NCI-H2081 treated with DMSO at 0.1 percent for 48 hours (cell line): ENCODE measurements at regions not wholly inside any gene's neighbourhood (a gene's known extent, or its start where the extent isn't known, plus 50 kb on each side); places are given as distances from the start of the nearest gene placed in this dataset.
"Not testable (repeated sequence)": the region's sequence is repeated elsewhere in the genome, so short reads cannot be mapped to it uniquely, and the experiment has no call there.

ENCODE experiments used
- DNase-seq: peaks from one replicate; lab custom pipeline; 2025; lab: John Stamatoyannopoulos, UW

DNA sequence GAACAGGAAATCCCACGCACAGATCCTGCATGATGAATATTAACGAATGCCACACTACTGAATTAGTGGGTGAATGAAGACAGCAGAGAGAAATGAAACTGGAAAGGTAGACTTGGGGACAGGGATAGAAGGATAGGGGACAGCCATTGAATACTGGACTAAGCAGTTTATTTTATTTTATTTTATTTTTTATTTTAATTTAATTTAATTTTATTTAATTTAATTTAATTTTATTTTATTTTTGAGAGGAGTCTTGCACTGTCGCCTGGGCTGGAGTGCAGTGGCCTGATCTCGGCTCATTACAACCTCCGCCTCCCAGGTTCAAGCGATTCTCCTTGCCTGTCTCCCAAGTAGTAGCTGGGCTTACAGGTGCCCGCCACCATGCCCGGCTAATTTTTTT lies 385.2 kb downstream of the GPAT3 start:
- no peak for DNase-seq

DNA sequence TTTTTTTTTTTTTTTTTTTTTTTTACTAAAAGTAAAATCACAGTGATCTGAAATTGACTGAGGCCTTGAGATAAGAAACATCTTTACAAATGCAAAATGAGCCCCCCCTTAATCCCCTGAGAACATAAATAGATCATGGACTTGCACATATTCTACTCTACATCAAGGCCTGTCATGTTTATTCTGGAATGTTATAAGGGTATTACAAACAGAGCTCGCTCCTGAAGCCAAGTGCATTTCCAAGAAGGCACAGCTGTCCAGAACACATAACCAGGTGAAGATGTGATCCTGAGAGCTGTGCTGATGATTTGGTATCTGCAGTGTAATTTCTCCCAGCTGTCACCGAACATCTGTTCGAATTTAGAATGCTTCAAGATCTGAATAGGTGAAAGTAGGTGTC lies 384.5 kb downstream of the GPAT3 start:
- no peak for DNase-seq

DNA sequence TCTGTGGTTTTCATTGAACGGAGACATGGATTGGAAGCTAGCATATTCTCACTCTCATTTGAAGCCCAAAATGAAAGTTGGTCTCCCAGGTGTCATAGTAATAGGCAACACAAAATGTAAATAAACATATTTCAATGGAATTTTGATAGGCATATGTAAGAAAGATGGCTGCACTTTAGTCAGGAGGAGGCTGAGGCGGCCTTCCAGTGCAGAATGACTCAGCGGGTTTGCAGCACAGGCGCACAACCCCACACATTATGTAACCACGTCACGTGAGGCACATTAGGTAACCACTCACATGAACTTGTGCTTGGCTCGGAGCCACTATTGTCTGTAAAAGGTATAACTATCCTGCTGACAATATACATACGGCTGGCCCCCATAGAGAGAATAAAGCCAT lies 381.7 kb downstream of the GPAT3 start:
- no peak for DNase-seq

DNA sequence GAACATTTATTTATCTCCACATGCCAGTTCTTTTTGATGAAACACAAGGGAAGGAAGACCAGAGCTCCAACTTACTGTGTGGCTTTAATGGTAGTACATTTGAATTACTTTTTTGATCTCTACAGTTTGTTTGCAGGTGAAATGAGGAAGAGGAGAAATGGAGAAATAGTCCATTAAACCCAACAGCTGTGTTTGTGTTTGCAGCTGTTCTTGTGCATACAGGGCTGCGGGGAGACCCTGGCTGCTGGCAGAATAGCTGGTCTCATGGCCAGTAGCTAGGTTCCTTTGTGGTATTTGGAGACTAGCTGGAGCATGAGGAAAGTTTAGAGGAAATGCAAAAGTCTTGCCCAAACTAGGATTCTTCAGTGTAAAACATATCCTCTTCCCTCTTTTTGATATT lies 374.8 kb downstream of the GPAT3 start:
- no peak for DNase-seq

DNA sequence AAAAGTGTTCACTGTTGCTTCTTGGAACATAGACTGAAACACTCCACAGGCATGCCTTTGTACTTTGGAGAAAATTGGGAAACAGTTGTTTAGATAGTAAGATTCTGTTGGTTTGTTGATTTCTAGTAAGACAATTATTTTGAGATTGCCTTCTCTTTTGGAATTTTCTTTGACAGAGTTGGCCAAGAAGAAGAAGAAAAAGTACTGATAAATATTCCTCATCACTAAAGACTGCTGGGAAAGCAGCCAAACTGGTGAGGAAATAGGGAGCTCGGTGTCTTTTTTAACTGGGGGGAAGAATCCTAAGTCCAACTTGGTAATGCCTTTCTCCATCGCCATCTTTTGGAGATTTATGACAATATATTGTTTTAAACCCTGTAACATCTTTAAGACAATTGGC lies 370.7 kb downstream of the GPAT3 start:
- no peak for DNase-seq

DNA sequence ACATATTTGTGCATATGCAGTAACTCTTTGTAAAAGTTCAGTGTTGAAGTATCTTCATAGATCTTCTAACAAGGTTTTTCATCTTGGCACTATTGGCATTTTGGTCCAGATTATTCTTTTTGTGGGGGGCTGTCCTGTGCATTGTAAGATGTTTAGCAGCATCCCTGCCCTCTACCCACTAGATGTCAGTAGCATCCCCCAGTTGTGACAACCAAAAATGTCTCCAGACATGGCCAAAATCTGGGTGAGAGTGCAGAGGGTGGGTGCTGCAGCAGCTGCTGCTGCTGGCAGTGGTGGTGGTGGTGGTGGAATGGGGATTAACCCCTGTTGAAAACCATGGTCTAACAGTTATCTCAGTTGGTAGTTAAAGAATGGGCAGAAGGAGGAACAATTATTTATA lies 370.0 kb downstream of the GPAT3 start:
- DNase-seq, result no peak

DNA sequence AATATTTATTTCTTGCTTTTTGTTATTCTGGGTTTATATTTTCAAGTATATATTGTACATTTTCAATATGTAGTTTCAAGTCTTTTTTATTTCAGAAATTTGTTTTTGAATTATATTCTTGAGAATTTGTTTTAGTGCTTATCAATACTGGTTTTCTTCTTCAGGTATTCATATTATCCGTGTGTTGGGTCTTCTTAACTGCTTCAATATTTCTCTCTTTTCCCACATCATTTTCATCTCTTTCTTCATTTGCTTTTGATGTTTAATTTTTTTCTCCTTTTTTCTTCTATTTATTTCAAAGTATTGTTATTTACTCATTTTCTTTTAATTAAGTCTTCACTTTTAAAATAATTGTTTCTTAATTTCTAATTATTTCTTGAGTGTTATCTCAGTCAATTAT lies 367.8 kb downstream of the GPAT3 start:
- not testable (repeated sequence) for DNase-seq

DNA sequence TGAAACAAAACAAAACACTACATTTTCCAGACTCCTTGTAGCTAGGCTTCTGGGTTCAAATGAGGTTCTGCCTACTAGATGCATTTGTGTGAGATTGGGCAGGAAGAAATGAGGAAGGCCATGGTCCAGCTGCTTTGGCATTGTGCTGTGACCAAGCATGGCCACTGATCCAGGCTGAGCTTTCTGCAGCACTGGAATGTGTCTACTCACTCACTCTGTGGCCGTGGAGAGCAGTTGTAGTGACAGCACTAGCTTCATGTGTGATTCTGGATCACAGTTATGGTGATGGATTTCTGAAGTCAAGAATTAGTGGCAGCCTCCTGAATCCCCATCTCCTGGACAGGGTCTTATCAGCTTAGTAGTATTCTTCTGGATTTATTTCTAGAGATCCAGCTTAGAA lies 358.9 kb downstream of the GPAT3 start:
- DNase-seq, result no peak

DNA sequence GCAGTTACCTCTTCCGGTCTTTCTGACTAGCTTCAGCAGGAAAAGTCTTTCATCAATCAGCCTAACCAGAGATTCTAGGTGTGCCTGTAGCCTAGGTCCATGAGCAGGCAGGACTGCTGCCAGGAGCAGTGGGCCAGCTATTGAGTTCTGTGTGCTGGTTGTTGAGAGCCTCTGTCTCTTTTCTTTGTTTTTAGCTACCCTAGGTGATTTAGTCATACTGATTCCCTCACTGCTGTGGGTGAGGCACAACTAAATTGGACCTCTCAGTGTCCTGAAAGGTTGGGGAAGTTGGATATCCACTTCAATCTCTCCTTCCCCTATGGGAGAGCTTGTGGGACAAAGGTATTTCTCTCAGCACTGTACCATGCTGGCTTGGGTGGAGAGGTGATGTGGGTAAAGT lies 354.9 kb downstream of the GPAT3 start:
- no peak for DNase-seq

DNA sequence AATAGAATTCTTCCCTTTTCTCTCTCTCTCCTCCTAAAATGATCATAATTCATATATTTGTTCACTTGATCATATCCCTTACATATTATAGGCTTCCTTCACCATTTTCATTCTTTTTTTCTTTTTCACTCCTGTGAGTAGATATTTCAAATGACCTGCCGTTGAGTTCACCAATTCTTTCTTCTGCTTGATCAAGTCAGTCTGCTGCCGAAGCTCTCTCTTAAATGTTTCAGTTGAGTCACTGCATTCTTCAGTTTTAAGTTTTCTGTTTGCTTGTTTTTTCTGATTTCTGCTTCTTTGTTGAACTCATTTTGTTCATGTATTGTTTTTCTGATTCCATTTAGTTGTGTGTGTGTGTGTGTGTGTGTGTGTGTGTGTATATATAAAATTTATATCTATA lies 354.3 kb downstream of the GPAT3 start:
- no peak for DNase-seq

DNA sequence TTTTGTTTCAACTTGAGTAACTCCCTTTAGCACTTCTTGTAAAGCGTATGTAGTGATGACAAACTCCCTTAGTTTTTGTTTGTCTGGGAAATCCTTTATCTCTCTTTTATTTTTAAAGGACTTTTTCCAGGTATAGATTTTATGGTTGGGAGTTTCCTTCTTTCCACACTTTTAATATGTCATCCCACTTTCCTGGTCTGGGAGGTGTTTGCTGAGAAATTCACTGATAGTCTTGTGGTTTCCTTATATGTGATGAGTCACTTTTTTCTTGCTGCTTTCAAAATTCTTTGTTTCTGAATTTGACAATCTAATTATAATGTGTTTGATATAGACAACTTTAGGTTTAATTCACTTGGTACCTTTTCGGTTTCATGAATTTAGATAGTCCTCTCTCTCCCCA lies 353.9 kb downstream of the GPAT3 start:
- DNase-seq, result no peak

DNA sequence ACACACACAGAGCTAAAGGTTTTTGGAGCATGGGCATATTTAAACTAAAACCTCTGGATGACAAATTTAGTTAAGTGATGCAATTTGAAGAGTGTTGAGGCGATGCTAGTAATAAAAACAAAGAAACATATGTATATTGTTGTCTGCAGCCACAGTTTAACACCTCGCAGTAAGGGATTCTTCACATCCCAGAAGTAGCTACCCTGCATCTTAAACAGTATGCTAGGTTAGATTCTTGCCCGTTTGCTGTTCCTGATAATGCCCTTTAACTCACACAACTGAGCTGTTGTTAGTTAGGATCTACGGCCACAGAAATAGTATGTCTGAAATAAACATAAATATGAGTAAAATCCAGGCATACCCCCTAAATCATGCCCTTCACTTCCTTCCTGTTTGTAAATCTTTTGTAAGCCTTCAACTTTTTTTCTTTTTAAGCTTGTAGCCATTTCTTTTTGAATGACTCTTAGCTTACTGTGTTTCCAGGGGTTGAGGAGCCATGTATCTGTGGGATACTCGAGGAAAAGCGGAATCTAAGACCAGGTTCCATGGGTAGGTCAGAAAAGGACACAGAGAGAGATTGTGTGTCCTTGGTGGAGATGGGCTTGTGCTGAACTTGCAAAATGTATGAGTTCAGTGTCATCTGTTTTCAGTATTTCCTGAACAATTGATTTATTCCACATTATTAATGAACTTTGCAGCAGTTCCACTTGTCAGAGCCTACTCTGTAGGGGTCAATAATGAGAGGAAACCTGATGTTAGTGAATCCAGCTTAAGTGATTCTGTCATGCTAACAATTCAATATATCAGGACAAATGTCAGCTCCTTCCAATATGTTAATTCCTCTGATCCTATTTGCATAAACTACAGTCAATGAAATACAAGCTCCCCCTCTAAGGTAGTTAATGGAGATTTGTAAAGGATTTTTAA lies 349.6 kb downstream of the GPAT3 start:
- DNase-seq, result no peak

DNA sequence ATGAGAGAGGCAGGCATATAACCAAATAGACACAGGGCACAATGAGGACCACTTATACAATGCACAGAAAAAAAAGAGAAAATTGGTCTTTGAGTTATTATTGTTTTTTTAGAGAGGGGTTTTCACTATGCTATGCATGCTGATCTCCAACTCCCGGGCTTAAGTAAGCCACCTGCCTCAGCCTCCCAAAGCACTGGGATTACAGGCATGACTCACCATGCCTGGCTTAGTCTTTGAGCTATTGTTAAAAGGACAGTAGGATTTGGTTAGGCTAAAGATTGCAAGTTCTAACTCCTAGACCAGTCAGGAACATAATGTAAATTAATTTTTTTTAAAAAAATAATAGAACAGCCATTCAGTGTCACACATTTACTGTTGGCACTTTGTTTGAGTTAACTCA lies 340.1 kb downstream of the GPAT3 start:
- DNase-seq, result no peak

DNA sequence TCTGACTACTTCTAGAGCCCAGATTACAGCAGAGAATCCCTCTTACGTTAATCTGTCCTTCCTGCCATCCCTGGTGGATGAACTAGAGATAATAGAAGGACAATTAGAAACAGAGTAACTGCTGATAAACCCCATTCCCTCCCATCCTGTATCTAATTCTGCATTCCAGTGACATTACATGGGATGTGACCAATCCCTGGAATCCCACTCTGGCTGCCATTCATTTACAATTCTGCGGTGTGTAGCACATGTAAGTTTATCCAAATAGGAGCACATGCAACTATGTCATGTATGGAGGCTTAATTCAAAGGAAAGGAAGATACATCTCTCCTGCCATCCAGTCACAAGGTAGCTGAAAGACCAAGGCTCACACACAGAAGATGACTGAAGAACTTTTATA lies 339.5 kb downstream of the GPAT3 start:
- no peak for DNase-seq

DNA sequence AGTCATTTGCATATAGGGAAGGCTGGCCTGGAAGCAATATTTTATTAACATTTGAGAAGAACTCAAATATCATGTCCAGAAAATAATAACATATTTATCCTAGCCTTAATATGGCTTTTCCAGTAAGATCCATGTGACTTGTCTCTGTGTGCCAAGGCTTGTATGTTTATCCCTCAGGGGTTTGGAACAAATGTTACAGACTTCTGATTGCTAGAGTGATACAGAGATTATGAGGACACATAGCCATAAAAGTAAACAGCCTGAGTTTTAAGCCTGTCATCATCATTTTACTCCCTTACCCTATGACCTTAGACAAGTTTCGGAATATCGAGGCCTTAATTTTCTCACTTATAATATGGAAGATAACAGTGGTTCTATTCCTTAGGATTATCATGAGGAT lies 338.1 kb downstream of the GPAT3 start:
- no peak for DNase-seq

DNA sequence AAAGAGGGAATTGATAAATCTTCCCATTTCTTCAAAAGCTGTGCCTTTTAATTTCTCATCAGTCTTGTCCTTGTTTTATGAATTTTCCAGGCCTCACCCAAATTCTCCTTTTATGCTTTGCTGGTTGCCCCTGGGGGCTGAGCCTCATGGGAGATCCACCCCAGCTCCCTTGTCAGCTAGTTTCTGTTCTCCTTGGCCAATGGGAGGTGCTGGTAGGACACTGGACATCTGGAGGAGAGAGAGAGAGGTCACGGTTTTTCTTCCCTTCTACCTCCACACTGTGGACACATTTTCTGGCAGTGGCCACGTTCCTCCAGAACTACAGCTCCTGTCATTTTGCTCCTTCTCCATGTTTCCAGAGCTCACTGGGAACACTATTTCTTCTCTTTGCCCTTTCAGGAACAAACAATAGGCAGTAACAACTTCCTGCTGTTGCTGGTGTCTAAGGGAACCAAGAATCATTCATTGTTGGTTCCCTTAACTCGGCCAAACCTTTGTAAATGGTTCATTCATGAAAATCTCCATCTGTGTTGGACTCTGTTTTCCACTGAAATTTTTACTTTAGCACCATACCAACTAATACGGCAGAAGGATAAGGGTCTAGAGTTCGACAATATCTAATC lies 334.5 kb downstream of the GPAT3 start:
- DNase-seq, result no peak

DNA sequence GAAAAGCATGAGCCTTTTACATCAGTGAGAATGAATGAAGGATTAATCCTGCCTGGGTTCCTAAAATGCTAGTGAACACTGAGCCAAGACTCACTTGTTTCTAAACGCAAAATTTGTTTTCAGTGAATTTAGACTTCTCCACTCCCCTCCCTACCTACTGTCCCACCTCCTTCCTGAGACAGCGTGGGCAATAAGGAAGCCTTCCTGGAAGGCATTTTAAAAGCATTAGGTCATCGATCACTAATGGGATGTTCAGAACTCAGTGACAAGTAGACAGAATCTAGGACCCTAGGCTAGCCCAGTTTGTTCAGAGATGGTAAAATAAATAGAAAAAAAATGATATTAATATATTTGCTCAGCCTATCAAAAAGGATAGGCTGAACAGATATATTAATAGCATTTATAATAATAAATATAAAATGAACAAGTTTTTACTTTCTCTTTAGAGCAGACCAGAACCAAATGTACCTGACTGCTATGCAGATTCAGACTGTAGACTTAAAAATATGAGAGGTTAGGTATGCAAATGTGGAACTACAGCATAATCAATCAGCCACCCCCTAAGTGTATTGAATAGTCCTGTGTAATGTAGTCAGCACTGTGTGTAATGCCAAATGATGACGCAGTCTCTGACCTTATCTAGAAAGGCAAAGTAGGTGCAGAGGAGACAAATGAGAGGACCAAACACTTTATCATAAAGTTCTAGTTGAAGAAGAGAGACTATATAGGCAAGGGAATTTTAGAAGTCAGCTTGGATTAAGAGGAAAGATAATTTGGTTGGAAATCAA lies 331.1 kb downstream of the GPAT3 start:
- no peak for DNase-seq

DNA sequence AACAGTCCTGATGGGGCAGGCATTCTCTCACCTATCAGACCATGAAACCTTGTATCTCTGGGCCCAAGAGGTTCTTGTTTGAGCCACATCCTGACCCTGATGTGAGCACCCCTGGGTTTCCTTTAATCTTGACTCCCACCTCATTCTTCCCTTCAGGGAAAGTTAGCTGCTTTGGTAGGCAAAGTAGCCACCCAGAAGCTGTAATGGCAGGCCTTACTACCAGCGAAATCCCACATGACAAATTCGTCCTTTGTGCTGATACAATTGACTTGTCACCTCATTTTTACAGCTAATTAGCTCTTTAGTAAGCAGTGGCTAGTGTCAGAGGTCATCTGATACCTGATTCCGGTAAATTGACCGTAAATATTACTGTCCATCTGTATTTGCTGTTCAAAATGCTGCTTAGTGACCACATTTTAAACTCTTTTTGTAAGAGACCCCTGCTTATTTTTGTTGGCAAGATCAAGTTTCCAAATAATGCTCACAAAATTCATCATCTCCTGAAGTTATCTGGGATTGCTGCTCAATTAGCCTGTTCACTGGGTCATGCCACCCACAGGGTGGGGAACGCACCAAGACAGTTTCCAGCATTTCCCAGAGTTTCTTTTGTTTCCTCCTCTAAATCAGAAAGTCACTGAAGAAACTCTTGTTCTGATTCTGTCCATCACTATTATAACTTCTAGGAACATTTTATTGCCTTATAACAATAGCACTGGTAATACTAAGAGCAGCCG lies 329.7 kb downstream of the GPAT3 start:
- DNase-seq, result no peak

DNA sequence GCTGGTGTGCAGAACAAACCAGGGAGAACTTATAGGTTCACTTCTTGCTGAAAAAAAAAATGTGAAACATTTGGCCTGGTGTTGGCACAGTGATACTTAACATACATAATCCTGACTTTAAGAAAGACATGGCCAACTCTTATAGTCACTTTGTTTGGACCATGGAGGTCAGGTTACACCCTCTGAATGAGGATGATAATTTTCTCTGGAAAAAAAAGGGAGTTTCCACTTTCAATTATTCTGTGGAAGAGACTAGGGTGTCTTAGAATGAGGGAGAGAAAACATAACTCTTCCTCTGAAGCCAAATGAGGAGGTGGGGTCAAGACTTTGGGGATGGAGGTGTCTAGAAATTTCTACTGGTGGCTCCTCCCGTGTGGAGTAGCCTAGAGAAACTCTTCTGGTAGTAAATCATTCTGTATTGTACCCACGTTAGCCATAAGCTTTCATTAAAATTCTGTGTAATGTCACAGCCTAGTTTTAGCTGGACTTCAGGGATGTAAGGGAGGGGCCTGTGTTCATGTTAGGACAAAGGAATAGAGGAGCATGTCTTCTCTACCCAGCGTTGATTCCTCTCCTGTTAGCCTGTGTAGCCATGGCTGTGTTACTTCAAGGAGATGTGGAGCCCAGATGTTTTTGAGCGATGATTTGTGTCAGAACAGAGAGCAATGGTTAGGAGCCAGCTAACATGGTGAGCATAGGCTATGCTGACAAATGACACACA lies 328.3 kb downstream of the GPAT3 start:
- no peak for DNase-seq

DNA sequence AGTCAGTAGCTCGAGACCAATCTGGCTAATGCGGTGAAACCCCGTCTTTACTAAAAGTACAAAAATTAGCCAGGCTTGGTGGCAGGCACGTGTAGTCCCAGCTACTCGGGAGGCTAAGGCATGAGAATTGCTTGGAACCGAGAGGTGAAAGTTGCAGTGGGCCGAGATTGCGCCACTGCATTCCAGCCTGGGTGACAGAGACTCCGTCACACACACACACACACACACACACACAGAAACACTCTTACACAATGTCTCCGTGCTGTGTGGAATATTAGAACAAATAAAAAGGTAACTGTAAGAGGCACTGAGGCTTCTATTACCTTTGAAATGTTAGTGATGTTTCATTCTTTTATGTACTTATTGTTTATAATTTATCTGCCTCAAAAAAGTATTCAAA lies 326.6 kb downstream of the GPAT3 start:
- no peak for DNase-seq

DNA sequence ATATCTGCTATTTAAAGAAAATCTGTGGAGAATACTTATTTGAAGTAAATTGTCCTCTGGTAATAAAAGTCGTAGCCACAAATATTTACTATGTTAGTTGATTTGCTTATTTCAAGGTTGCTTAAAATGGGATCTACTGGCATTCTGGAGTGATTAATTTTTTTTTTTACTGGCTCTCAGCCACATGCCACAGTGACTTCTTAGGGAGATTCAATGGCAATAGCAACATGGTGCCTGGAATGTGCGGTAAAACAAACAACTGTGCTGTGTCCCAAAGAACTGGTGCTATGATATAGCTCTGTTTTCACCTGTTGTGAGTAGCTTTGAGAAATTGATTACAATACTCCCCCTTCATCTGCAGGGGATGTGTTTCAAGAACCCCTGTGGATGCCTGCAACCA lies 324.3 kb downstream of the GPAT3 start:
- DNase-seq, result no peak

DNA sequence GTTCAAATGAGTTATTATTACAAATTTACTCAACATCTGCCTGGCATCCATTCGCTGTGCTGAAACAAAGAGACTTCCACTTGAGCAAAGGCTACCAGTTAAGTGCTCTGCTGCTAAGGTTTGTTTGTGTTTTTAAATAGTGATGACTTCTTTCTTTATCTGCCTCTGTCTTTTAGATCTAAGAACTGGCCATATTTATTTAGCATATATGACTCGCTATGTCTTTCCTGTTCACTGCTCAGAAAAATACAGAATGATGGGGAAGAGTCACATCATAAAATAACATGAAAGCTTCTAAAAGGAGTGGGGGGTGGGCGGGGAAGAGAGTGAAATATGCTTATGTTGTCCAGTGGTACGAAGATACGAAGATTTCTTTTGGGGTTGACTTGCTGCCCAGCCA lies 322.2 kb downstream of the GPAT3 start:
- no peak for DNase-seq
